Effector memory CD4-positive, alpha-beta T cell (primary cell): ENCODE measurements at regions not wholly inside any gene's neighbourhood (a gene's known extent, or its start where the extent isn't known, plus 50 kb on each side); places are given as distances from the start of the nearest gene placed in this dataset.
"Not testable (repeated sequence)": the region's sequence is repeated elsewhere in the genome, so short reads cannot be mapped to it uniquely, and the experiment has no call there.

Source experiments
- DNase-seq, 3 donors: peaks; one replicate each; pipeline ENCODE4 v3.0.0-alpha.2; 2020
- H3K27ac ChIP-seq: 2 replicates; pipeline ENCODE4 v1.7.0; 2013; ENCODE audit warnings: mild to moderate bottlenecking, low read length, moderate library complexity; ENCODE audit not compliant: insufficient read depth, poor library complexity, severe bottlenecking
- H3K27me3 ChIP-seq: replicated peaks from 2 replicates; pipeline ENCODE4 v1.7.0; 2013; ENCODE audit warnings: mild to moderate bottlenecking, low read length; ENCODE audit not compliant: insufficient read depth, control insufficient read depth, poor library complexity, severe bottlenecking
- H3K36me3 ChIP-seq: 2 replicates; pipeline ENCODE4 v1.7.0; 2013; ENCODE audit warnings: mild to moderate bottlenecking, low read length, moderate library complexity; ENCODE audit not compliant: control insufficient read depth, insufficient read depth
- H3K4me1 ChIP-seq: 2 replicates; pipeline ENCODE4 v1.7.0; 2013; ENCODE audit warnings: low read length, mild to moderate bottlenecking; ENCODE audit not compliant: control insufficient read depth, insufficient read depth, poor library complexity, severe bottlenecking
- H3K4me3 ChIP-seq: 2 replicates; pipeline ENCODE4 v1.7.0; 2013; ENCODE audit warnings: low read length, low read depth, mild to moderate bottlenecking; ENCODE audit not compliant: insufficient read depth, poor library complexity, severe bottlenecking
- H3K9me3 ChIP-seq: 2 replicates; pipeline ENCODE4 v1.7.0; 2013; ENCODE audit warnings: mild to moderate bottlenecking, low read length, moderate library complexity; ENCODE audit not compliant: control insufficient read depth

GRCh38 chr13:83086948-83087347, 795.3 kb downstream of the SLITRK1 start:
- H3K36me3 ChIP-seq, result no peaks in the 10 kb centered on the region
- H3K27ac ChIP-seq, result no peak overlapping the region
- no peak overlapping the region for H3K4me3 ChIP-seq
- H3K4me1 ChIP-seq, result no peaks in the 10 kb centered on the region
- no peaks in the 10 kb centered on the region for H3K27me3 ChIP-seq
- H3K9me3 ChIP-seq, result peaks cover 5% of the 10 kb centered on the region
- DNase-seq, result no peak

GRCh38 chr13:83086088-83086487, 796.2 kb downstream of the SLITRK1 start:
- Histone ChIP-seq H3K27ac (no peak overlapping the region), H3K9me3 (peaks cover 5% of the 10 kb centered on the region), H3K36me3 (no peaks in the 10 kb centered on the region), H3K4me1 (no peaks in the 10 kb centered on the region), H3K4me3 (no peak overlapping the region), H3K27me3 (no peaks in the 10 kb centered on the region)
- no peak for DNase-seq

GRCh38 chr13:83085186-83085900, 796.9 kb downstream of the SLITRK1 start:
- no peak for DNase-seq
- Histone ChIP-seq H3K4me3 (no peak overlapping the region), H3K36me3 (no peaks in the 10 kb centered on the region)

GRCh38 chr13:83077499-83077898, 804.8 kb downstream of the SLITRK1 start:
- Histone ChIP-seq H3K4me1 (no peaks in the 10 kb centered on the region), H3K9me3 (no peaks in the 10 kb centered on the region), H3K27ac (no peak overlapping the region), H3K4me3 (no peak overlapping the region), H3K27me3 (no peaks in the 10 kb centered on the region), H3K36me3 (no peaks in the 10 kb centered on the region)
- no peak for DNase-seq

More at GRCh38 chr13:83085186-83085900, 796.9 kb downstream of the SLITRK1 start:
- peaks cover 5% of the 10 kb centered on the region for H3K9me3 ChIP-seq
- H3K27me3 ChIP-seq, result no peaks in the 10 kb centered on the region
- no peaks in the 10 kb centered on the region for H3K4me1 ChIP-seq
- no peak overlapping the region for H3K27ac ChIP-seq

- not testable (repeated sequence) for H3K4me1 ChIP-seq, H3K9me3 ChIP-seq, H3K36me3 ChIP-seq, H3K27ac ChIP-seq, DNase-seq, H3K27me3 ChIP-seq, H3K4me3 ChIP-seq
Observed at GRCh38 chr13:83073930-83074329, 808.3 kb downstream of the SLITRK1 start.

GRCh38 chr13:83065108-83065507, 817.2 kb downstream of the SLITRK1 start:
- Histone ChIP-seq H3K36me3 (no peaks in the 10 kb centered on the region), H3K4me3 (no peak overlapping the region)
- DNase-seq, result no peak

GRCh38 chr13:83057119-83057518, 825.2 kb downstream of the SLITRK1 start:
- no peaks in the 10 kb centered on the region for H3K36me3 ChIP-seq
- no peaks in the 10 kb centered on the region for H3K4me1 ChIP-seq
- H3K9me3 ChIP-seq, result no peaks in the 10 kb centered on the region
- H3K27me3 ChIP-seq, result no peaks in the 10 kb centered on the region
- no peak for DNase-seq
- no peak overlapping the region for H3K4me3 ChIP-seq
- no peak overlapping the region for H3K27ac ChIP-seq

More at GRCh38 chr13:83065108-83065507, 817.2 kb downstream of the SLITRK1 start:
- Histone ChIP-seq H3K4me1 (no peaks in the 10 kb centered on the region), H3K27ac (no peak overlapping the region), H3K27me3 (no peaks in the 10 kb centered on the region), H3K9me3 (no peaks in the 10 kb centered on the region)

- Histone ChIP-seq H3K36me3 (no peaks in the 10 kb centered on the region), H3K4me3 (no peak overlapping the region), H3K27me3 (no peaks in the 10 kb centered on the region), H3K27ac (no peak overlapping the region), H3K4me1 (no peaks in the 10 kb centered on the region), H3K9me3 (no peaks in the 10 kb centered on the region)
- no peak for DNase-seq
Observed at GRCh38 chr13:83056269-83056668, 826.0 kb downstream of the SLITRK1 start.

- Histone ChIP-seq H3K27ac (no peak overlapping the region), H3K9me3 (no peaks in the 10 kb centered on the region), H3K27me3 (no peaks in the 10 kb centered on the region), H3K4me3 (no peak overlapping the region), H3K4me1 (no peaks in the 10 kb centered on the region), H3K36me3 (no peaks in the 10 kb centered on the region)
- DNase-seq, result no peak
Observed at GRCh38 chr13:83048419-83048818, 833.9 kb downstream of the SLITRK1 start.

- Histone ChIP-seq H3K9me3 (no peaks in the 10 kb centered on the region), H3K27ac (no peak overlapping the region), H3K36me3 (no peaks in the 10 kb centered on the region), H3K4me1 (no peaks in the 10 kb centered on the region), H3K27me3 (no peaks in the 10 kb centered on the region), H3K4me3 (no peak overlapping the region)
- no peak for DNase-seq
Observed at GRCh38 chr13:83024955-83025594, 857.2 kb downstream of the SLITRK1 start.
